ENCODE measurements at regions not wholly inside any gene's neighbourhood (a gene's known extent, or its start where the extent isn't known, plus 50 kb on each side); places are given as distances from the start of the nearest gene placed in this dataset.
A peak's percentile ranks its signal among the peaks of the same experiment; 100 is the strongest.

GRCh38 chr17:14471052-14471451 lies 170.2 kb downstream of the HS3ST3B1 start:
- TF ChIP-seq CTCF (IDR thresholded peaks at IDR 0.05; ENCODE audit: low read depth, low read length): no peak
- H3K27ac ChIP-seq (ENCODE audit: low read depth, low read length): peak overlapping the region; percentile 91
- H3K4me3 ChIP-seq (ENCODE audit: low read depth, low read length): no peak overlapping the region
- ChIA-PET POLR2A (interaction anchor here (0.6 to 1.2 kb wide), 3 partner anchors 20 to 117 kb away, joined by 3 to 7 read pairs (median 5); no protein-coding TSS in a partner anchor), CTCF (no interaction called here)
- peaks cover 2% of the 10 kb centered on the region; the same call in 1 of the 2 replicates for H3K9me3 ChIP-seq (ENCODE audit: control insufficient read depth, insufficient read depth, low read length)
- H3K27me3 ChIP-seq (ENCODE audit: control insufficient read depth, insufficient read depth, low read length): no peaks in the 10 kb centered on the region
- DNase-seq (ENCODE audit: low read depth, low spot score): peak; percentile 90

GRCh38 chr17:14470417-14470816 lies 169.5 kb downstream of the HS3ST3B1 start:
- TF ChIP-seq CTCF (IDR thresholded peaks at IDR 0.05; ENCODE audit: low read depth, low read length): no peak
- CTCF ChIA-PET: no interaction called here

GRCh38 chr17:14469971-14470370 lies 169.1 kb downstream of the HS3ST3B1 start:
- TF ChIP-seq CTCF (IDR thresholded peaks at IDR 0.05; ENCODE audit: low read depth, low read length): no peak
- H3K4me3 ChIP-seq (ENCODE audit: low read depth, low read length): no peak overlapping the region
- H3K27me3 ChIP-seq (ENCODE audit: control insufficient read depth, insufficient read depth, low read length): no peaks in the 10 kb centered on the region
- H3K27ac ChIP-seq (ENCODE audit: low read depth, low read length): peak overlapping the region; percentile 91
- ChIA-PET POLR2A (no interaction called here), CTCF (no interaction called here)
- DNase-seq (ENCODE audit: low read depth, low spot score): no peak
- peaks cover 2% of the 10 kb centered on the region; the same call in 1 of the 2 replicates for H3K9me3 ChIP-seq (ENCODE audit: control insufficient read depth, insufficient read depth, low read length)

More at GRCh38 chr17:14470417-14470816, 169.5 kb downstream of the HS3ST3B1 start:
- no peak for DNase-seq (ENCODE audit: low read depth, low spot score)
- POLR2A ChIA-PET: interaction anchor here (0.6 to 1.2 kb wide), 3 partner anchors 19 to 116 kb away, joined by 3 to 7 read pairs (median 5); no protein-coding TSS in a partner anchor
- Histone ChIP-seq H3K27ac (ENCODE audit: low read depth, low read length) (peak overlapping the region; percentile 91), H3K4me3 (ENCODE audit: low read depth, low read length) (no peak overlapping the region), H3K9me3 (ENCODE audit: control insufficient read depth, insufficient read depth, low read length) (peaks cover 2% of the 10 kb centered on the region; the same call in 1 of the 2 replicates), H3K27me3 (ENCODE audit: control insufficient read depth, insufficient read depth, low read length) (no peaks in the 10 kb centered on the region)

GRCh38 chr17:14468858-14469257 lies 168.0 kb downstream of the HS3ST3B1 start:
- POLR2A ChIA-PET: no interaction called here
- CTCF ChIA-PET: no interaction called here

GRCh38 chr17:14461227-14461548 lies 160.3 kb downstream of the HS3ST3B1 start:
- Histone ChIP-seq H3K9me3 (ENCODE audit: control insufficient read depth, insufficient read depth, low read length) (peaks cover 1% of the 10 kb centered on the region; the same call in 1 of the 2 replicates), H3K27ac (ENCODE audit: low read depth, low read length) (no peak overlapping the region), H3K27me3 (ENCODE audit: control insufficient read depth, insufficient read depth, low read length) (peaks cover 2% of the 10 kb centered on the region), H3K4me3 (ENCODE audit: low read depth, low read length) (no peak overlapping the region)
- no peak for DNase-seq (ENCODE audit: low read depth, low spot score)
- ChIA-PET CTCF (no interaction called here), POLR2A (no interaction called here)
- TF ChIP-seq CTCF (IDR thresholded peaks at IDR 0.05; ENCODE audit: low read depth, low read length): no peak

More at GRCh38 chr17:14468858-14469257, 168.0 kb downstream of the HS3ST3B1 start:
- H3K27me3 ChIP-seq (ENCODE audit: control insufficient read depth, insufficient read depth, low read length): no peaks in the 10 kb centered on the region
- H3K9me3 ChIP-seq (ENCODE audit: control insufficient read depth, insufficient read depth, low read length): peaks cover 2% of the 10 kb centered on the region; the same call in 1 of the 2 replicates
- H3K27ac ChIP-seq (ENCODE audit: low read depth, low read length): no peak overlapping the region
- no peak for DNase-seq (ENCODE audit: low read depth, low spot score)
- H3K4me3 ChIP-seq (ENCODE audit: low read depth, low read length): no peak overlapping the region
- no peak for TF ChIP-seq CTCF (IDR thresholded peaks at IDR 0.05; ENCODE audit: low read depth, low read length)
